Liver (tissue), 8 donors: ENCODE measurements at regions not wholly inside any gene's neighbourhood (a gene's known extent, or its start where the extent isn't known, plus 50 kb on each side); places are given as distances from the start of the nearest gene placed in this dataset.

ENCODE experiments used
- DNase-seq: peaks from one replicate; pipeline ENCODE4 v3.0.0-alpha.2; 2017; ENCODE audit warnings: low spot score
- H3K27ac ChIP-seq, 2 donors: one replicate each; pipeline ENCODE4 v1.7.0; 2013; ENCODE audit warnings: inconsistent platforms in 2 of 2, low read length in 2 of 2, control low read depth in 1 of 2, low read depth in 1 of 2, mild to moderate bottlenecking in 1 of 2
- H3K27me3 ChIP-seq, 4 donors: one replicate each; pipeline versions ENCODE4 v1.6.1 to v1.7.0; 2013; ENCODE audit warnings: low read length in 3 of 4, inconsistent platforms in 1 of 4, mild to moderate bottlenecking in 1 of 4, moderate library complexity in 1 of 4; ENCODE audit not compliant: control insufficient read depth in 4 of 4, insufficient read depth in 4 of 4
- H3K36me3 ChIP-seq, 4 donors: one replicate each; pipeline versions ENCODE4 v1.6.1 to v1.7.0; 2013; ENCODE audit warnings: low read length in 3 of 4, mild to moderate bottlenecking in 3 of 4, low read depth in 1 of 4, moderate library complexity in 1 of 4; ENCODE audit not compliant: control insufficient read depth in 4 of 4, insufficient read depth in 3 of 4
- H3K4me1 ChIP-seq, 4 donors: one replicate each; pipeline versions ENCODE4 v1.6.1 to v1.7.0; 2013; ENCODE audit warnings: low read length in 3 of 4, mild to moderate bottlenecking in 3 of 4, moderate library complexity in 1 of 4; ENCODE audit not compliant: control insufficient read depth in 4 of 4, insufficient read depth in 4 of 4
- H3K4me3 ChIP-seq, 3 donors: one replicate each; pipeline versions ENCODE4 v1.6.1 to v1.7.0; 2013; ENCODE audit warnings: low read length in 3 of 3, control low read depth in 1 of 3, low read depth in 1 of 3, mild to moderate bottlenecking in 1 of 3
- H3K9ac ChIP-seq, 2 donors: one replicate each; pipeline ENCODE4 v1.7.0; 2013; ENCODE audit warnings: low read length in 2 of 2, mild to moderate bottlenecking in 2 of 2, moderate library complexity in 2 of 2, control low read depth in 1 of 2, low read depth in 1 of 2
- H3K9me3 ChIP-seq, 4 donors: one replicate each; pipeline versions ENCODE4 v1.6.1 to v1.7.0; 2013; ENCODE audit warnings: low read length in 3 of 4; ENCODE audit not compliant: control insufficient read depth in 4 of 4
- EGR1 ChIP-seq, 2 donors: IDR thresholded peaks; 2 replicates each; pipeline ENCODE4 v1.6.1; 2016 to 2018; ENCODE audit warnings: antibody characterized with exemption in 2 of 2, low read depth in 2 of 2
- FOXA1 ChIP-seq: IDR thresholded peaks from 2 replicates; pipeline ENCODE4 v1.6.1; 2016; ENCODE audit warnings: antibody characterized with exemption
- FOXA2 ChIP-seq: IDR thresholded peaks from 2 replicates; pipeline ENCODE4 v1.6.1; 2016; ENCODE audit warnings: antibody characterized with exemption
- GABPA ChIP-seq, 2 donors: IDR thresholded peaks in 1 of 2; conservative IDR thresholded peaks in 1 of 2; 2 replicates each; pipeline ENCODE4 v1.6.1; 2016; ENCODE audit warnings: antibody characterized with exemption in 2 of 2, mild to moderate bottlenecking in 1 of 2, moderate library complexity in 1 of 2
- HNF4A ChIP-seq, 2 donors: conservative IDR thresholded peaks; 2 replicates each; pipeline ENCODE4 v1.6.1; 2016; ENCODE audit warnings: antibody characterized with exemption in 2 of 2, mild to moderate bottlenecking in 2 of 2
- HNF4G ChIP-seq: IDR thresholded peaks from 2 replicates; pipeline ENCODE4 v1.6.1; 2016; ENCODE audit warnings: antibody characterized with exemption
- JUND ChIP-seq, 2 donors: IDR thresholded peaks; 2 replicates each; pipeline ENCODE4 v1.6.1; 2016; ENCODE audit warnings: antibody characterized with exemption in 2 of 2
- NR2F2 ChIP-seq: IDR thresholded peaks from 2 replicates; pipeline ENCODE4 v1.6.1; 2016; ENCODE audit warnings: antibody characterized with exemption
- RAD21 ChIP-seq, 2 donors: IDR thresholded peaks; 2 replicates each; pipeline ENCODE4 v1.6.1; 2016; ENCODE audit warnings: antibody characterized with exemption in 2 of 2, mild to moderate bottlenecking in 2 of 2
- RXRA ChIP-seq, 2 donors: IDR thresholded peaks; 2 replicates each; pipeline ENCODE4 v1.6.1; 2017 to 2018; ENCODE audit warnings: antibody characterized with exemption in 2 of 2, mild to moderate bottlenecking in 1 of 2
- SP1 ChIP-seq: IDR thresholded peaks from 2 replicates; pipeline ENCODE4 v1.6.1; 2018; ENCODE audit warnings: antibody characterized with exemption, mild to moderate bottlenecking
- TAF1 ChIP-seq: conservative IDR thresholded peaks from 2 replicates; pipeline ENCODE4 v1.6.1; 2016; ENCODE audit warnings: antibody characterized with exemption, mild to moderate bottlenecking
- YY1 ChIP-seq: IDR thresholded peaks from 2 replicates; pipeline ENCODE4 v1.6.1; 2016; ENCODE audit warnings: antibody characterized with exemption, mild to moderate bottlenecking
- WGBS: extraction: QIAGEN DNeasy Blood & Tissue Kit; methylation state at CpG from one replicate; pipeline ENCODE4 v1.1.7; 2013; 5-methylcytosine and 5-hydroxymethylcytosine counted together
- TF ChIP-seq, protein P1 (sequence below): IDR thresholded peaks from 2 replicates; pipeline ENCODE4 v1.6.1; 2016; ENCODE audit warnings: antibody characterized with exemption
- TF ChIP-seq, protein P2 (sequence below): IDR thresholded peaks from 2 replicates; pipeline ENCODE4 v1.6.1; 2016; ENCODE audit warnings: antibody characterized with exemption
- TF ChIP-seq, protein P3 (sequence below): IDR thresholded peaks from 2 replicates; pipeline ENCODE4 v1.6.1; 2016; ENCODE audit warnings: antibody characterized with exemption
- TF ChIP-seq, protein P4 (sequence below): fragments of 150-350 bp; IDR thresholded peaks from 2 replicates; pipeline ENCODE4 v1.5.1; 2017; ENCODE audit warnings: improper control_type of control experiment, low read depth, low read length; ENCODE audit not compliant: missing input control
- donor health status: healthy.
- donor health status: healthy.
- donor health status: healthy.
- donor health status: healthy.
- donor health status: healthy.

DNA sequence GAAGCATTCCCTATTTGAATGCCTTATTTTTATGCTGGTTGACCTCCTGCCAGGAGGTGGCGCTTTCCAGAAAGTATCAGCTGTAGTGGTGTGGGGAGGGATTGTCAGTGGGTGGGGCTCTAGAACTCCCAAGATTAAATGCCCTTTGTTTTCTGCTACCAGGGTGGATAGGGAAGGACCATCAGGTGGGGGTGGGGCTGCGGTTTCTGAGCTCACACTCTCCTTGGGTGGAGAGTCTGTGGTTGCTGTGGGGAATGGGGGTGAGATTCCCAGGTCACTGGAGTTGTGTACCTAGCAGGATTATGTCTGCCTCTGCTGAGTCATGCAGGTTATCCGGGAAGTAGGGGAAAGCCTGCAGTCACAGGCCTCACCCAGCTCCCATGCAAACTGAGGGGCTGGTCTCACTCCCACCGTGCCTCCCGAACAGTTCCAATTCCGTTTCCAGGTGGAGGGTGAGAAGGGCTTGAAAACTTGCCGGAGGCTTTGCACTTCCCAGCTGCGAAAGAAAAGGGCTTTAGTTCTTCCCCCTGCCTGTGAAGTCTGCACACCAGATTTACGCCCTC lies 68.3 kb downstream of the ALG10B start:
- H3K9me3 ChIP-seq, result no peaks in the 10 kb centered on the region
- H3K27ac ChIP-seq, result no peak overlapping the region
- H3K27me3 ChIP-seq, result no peaks in the 10 kb centered on the region
- TF ChIP-seq HNF4G (no peak), RXRA (IDR thresholded peaks at IDR 0.05) (no peak), RAD21 (IDR thresholded peaks at IDR 0.05) (no peak)
- TF ChIP-seq, protein P1, sequence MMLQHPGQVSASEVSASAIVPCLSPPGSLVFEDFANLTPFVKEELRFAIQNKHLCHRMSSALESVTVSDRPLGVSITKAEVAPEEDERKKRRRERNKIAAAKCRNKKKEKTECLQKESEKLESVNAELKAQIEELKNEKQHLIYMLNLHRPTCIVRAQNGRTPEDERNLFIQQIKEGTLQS, result no peak
- no peak for DNase-seq
- WGBS, result 81% methylated on average over 9 of the region's 9 CpGs
- no peaks in the 10 kb centered on the region for H3K4me1 ChIP-seq
- H3K4me3 ChIP-seq, result no peak overlapping the region
- H3K36me3 ChIP-seq, result no peaks in the 10 kb centered on the region
- H3K9ac ChIP-seq, result no peak overlapping the region

DNA sequence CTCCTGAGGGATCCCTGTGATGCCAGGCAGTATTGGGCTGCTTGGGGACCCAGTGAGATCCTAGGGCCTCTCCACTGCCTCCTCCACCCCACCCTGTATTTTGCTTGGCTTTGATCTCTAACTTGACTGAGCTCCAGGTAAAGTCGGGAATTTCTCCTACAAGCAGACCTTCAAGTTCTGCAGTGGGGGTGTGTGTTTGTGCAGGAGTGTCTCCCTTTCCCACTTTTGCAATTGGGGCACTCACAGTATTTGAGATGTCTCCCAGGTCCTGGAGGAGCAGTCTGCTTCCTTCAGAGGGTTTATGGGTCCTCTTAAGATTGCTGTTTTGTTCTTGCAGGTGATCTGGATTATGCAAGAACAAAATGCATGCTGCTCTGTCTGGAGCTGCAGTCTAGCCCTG lies 68.9 kb downstream of the ALG10B start:
- H3K27me3 ChIP-seq, result no peaks in the 10 kb centered on the region
- WGBS, result 53% methylated on average over 1 of the region's 1 CpG

DNA sequence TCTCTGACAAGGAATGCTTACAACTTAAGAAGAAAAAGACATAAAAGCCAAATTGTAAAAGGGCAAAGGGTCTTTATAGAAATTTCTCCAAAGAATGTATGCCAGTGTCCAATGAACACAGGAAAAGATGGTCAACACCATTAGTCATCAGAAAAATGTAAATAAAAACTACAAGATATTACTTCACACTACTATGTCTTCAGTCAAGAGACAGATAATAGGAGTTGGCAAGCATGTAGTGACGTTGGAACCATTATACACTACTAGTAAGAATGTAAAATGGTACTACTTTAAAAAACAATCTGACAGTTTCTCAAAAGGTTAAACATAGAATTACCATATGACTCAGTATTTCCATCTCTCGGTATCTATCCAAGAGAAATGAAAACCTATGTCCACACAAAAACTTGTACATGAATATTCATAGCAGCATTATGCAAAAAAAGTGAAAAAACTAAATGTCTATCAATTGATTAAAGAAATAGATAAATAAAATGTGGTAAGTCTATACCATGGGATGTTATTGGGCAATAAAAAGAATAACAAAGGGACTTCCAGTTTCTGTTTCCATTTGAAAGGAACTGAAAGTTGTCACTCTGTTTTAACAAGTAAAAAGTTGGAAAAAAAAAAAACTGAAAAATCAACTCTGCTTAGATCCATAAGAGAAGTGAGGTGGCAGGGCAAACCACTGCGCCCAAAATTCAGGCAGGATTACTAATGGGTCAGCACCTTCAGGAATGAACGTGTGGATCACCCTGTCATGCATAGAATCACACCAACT lies 69.8 kb downstream of the ALG10B start:
- H3K36me3 ChIP-seq, result no peaks in the 10 kb centered on the region
- H3K9me3 ChIP-seq, result no peaks in the 10 kb centered on the region
- no peak overlapping the region for H3K9ac ChIP-seq
- no peaks in the 10 kb centered on the region for H3K27me3 ChIP-seq
- no peak overlapping the region for H3K4me3 ChIP-seq
- DNase-seq, result no peak
- TF ChIP-seq, protein P1, result no peak
- TF ChIP-seq, protein P2, sequence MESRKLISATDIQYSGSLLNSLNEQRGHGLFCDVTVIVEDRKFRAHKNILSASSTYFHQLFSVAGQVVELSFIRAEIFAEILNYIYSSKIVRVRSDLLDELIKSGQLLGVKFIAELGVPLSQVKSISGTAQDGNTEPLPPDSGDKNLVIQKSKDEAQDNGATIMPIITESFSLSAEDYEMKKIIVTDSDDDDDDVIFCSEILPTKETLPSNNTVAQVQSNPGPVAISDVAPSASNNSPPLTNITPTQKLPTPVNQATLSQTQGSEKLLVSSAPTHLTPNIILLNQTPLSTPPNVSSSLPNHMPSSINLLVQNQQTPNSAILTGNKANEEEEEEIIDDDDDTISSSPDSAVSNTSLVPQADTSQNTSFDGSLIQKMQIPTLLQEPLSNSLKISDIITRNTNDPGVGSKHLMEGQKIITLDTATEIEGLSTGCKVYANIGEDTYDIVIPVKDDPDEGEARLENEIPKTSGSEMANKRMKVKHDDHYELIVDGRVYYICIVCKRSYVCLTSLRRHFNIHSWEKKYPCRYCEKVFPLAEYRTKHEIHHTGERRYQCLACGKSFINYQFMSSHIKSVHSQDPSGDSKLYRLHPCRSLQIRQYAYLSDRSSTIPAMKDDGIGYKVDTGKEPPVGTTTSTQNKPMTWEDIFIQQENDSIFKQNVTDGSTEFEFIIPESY, result no peak
- TF ChIP-seq FOXA2 (no peak), RXRA (IDR thresholded peaks at IDR 0.05) (no peak), SP1 (no peak), JUND (IDR thresholded peaks at IDR 0.05) (no peak), HNF4G (no peak), FOXA1 (no peak), NR2F2 (no peak), EGR1 (IDR thresholded peaks at IDR 0.05; ENCODE audit: low read depth in 2 of 2) (no peak), RAD21 (IDR thresholded peaks at IDR 0.05) (no peak), HNF4A (conservative IDR thresholded peaks at IDR 0.05) (no peak)
- TF ChIP-seq, protein P3, sequence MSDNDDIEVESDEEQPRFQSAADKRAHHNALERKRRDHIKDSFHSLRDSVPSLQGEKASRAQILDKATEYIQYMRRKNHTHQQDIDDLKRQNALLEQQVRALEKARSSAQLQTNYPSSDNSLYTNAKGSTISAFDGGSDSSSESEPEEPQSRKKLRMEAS, result no peak
- no peak overlapping the region for H3K27ac ChIP-seq
- 55% methylated on average over 4 of the region's 4 CpGs for WGBS
- no peaks in the 10 kb centered on the region for H3K4me1 ChIP-seq

More for the DNA sequence above, 68.9 kb downstream of the ALG10B start:
- H3K9ac ChIP-seq, result no peak overlapping the region
- H3K9me3 ChIP-seq, result no peaks in the 10 kb centered on the region
- H3K27ac ChIP-seq, result no peak overlapping the region
- no peak for DNase-seq
- TF ChIP-seq EGR1 (IDR thresholded peaks at IDR 0.05; ENCODE audit: low read depth in 2 of 2), result no peak
- TF ChIP-seq, protein P1, result no peak
- TF ChIP-seq, protein P4, sequence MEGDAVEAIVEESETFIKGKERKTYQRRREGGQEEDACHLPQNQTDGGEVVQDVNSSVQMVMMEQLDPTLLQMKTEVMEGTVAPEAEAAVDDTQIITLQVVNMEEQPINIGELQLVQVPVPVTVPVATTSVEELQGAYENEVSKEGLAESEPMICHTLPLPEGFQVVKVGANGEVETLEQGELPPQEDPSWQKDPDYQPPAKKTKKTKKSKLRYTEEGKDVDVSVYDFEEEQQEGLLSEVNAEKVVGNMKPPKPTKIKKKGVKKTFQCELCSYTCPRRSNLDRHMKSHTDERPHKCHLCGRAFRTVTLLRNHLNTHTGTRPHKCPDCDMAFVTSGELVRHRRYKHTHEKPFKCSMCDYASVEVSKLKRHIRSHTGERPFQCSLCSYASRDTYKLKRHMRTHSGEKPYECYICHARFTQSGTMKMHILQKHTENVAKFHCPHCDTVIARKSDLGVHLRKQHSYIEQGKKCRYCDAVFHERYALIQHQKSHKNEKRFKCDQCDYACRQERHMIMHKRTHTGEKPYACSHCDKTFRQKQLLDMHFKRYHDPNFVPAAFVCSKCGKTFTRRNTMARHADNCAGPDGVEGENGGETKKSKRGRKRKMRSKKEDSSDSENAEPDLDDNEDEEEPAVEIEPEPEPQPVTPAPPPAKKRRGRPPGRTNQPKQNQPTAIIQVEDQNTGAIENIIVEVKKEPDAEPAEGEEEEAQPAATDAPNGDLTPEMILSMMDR, result no peak
- no peak for TF ChIP-seq TAF1
- TF ChIP-seq FOXA2, result no peak
- no peak for TF ChIP-seq YY1
- TF ChIP-seq GABPA (IDR thresholded peaks at IDR 0.05 in 1 of 2, conservative IDR thresholded peaks at IDR 0.05 in 1 of 2), result no peak
- H3K36me3 ChIP-seq, result no peaks in the 10 kb centered on the region
- no peak overlapping the region for H3K4me3 ChIP-seq
- no peaks in the 10 kb centered on the region for H3K4me1 ChIP-seq
